HL-60 (cell line): ENCODE measurements at regions not wholly inside any gene's neighbourhood (a gene's known extent, or its start where the extent isn't known, plus 50 kb on each side); places are given as distances from the start of the nearest gene placed in this dataset.

Experiments used
- CTCF ChIP-seq: IDR thresholded peaks from one replicate; pipeline ENCODE4 v1.5.1; 2011; ENCODE audit warnings: low read length, control low read depth, inconsistent platforms; ENCODE audit not compliant: insufficient read depth
- POLR2AphosphoS5 ChIP-seq: IDR thresholded peaks from 2 replicates; pipeline ENCODE4 v1.6.1; 2012; ENCODE audit warnings: low read depth
- REST ChIP-seq: IDR thresholded peaks from 2 replicates; pipeline ENCODE4 v1.6.1; 2012; ENCODE audit warnings: low read depth; ENCODE audit not compliant: insufficient replicate concordance
- SPI1 ChIP-seq: IDR thresholded peaks from 2 replicates; pipeline ENCODE4 v1.6.1; 2012; ENCODE audit warnings: low read depth, mild to moderate bottlenecking, borderline replicate concordance

- TF ChIP-seq POLR2AphosphoS5 = no peak
- TF ChIP-seq CTCF = no peak
- no peak for TF ChIP-seq REST
- no peak for TF ChIP-seq SPI1
Observed at GRCh38 chr2:195138435-195138834, 518.6 kb upstream of the SLC39A10 start.
